ENCODE measurements at regions not wholly inside any gene's neighbourhood (a gene's known extent, or its start where the extent isn't known, plus 50 kb on each side); places are given as distances from the start of the nearest gene placed in this dataset.
"Not testable (repeated sequence)": the region's sequence is repeated elsewhere in the genome, so short reads cannot be mapped to it uniquely, and the experiment has no call there.

- TF ChIP-seq CTCF (conservative IDR thresholded peaks at IDR 0.05; ENCODE audit: low read depth, low read length); EZH2 (IDR thresholded peaks at IDR 0.05; ENCODE audit: borderline replicate concordance, low read depth, low read length, poor library complexity, severe bottlenecking): not testable (repeated sequence)
Observed at GRCh38 chrX:117394506-117395070, 722.0 kb downstream of the KLHL13 start.

Measured in A673 (cell line).